K562 (cell line): ENCODE measurements at regions not wholly inside any gene's neighbourhood (a gene's known extent, or its start where the extent isn't known, plus 50 kb on each side); places are given as distances from the start of the nearest gene placed in this dataset.

Source experiments
- ATAC-seq: fragments of 200-7000 bp; cut with Tn5 transposase; 3 replicates; pipeline ENCODE4 v1.9.1; 2020; ENCODE audit warnings: moderate library complexity
- BruUV-seq: library from RNA; stranded (reverse); fragments of 400-500 nt; replicated peaks from 2 replicates; lab custom pipeline; 2021; lab: Mats Ljungman, UMichigan
- CTCF ChIA-PET: fragments of 300-600 bp; formaldehyde crosslinking; extraction: SDS; loops from one replicate; lab custom pipeline; 2021; ENCODE audit warnings: low intra/inter-chr PET ratio; lab: Yijun Ruan, JAX
- POLR2A ChIA-PET: fragments of 300-600, 350-650 bp; sonication (Branson Sonifier 250); formaldehyde crosslinking; extraction: SDS; loops from one replicate; lab custom pipeline; 2021; ENCODE audit warnings: antibody characterized with exemption, inconsistent platforms; lab: Yijun Ruan, JAX
- DNase-seq, 4 experiments: peaks; one replicate each; pipeline versions ENCODE4 v3.0.0 to v3.0.0-alpha.2; 2011 to 2018; ENCODE audit warnings: low spot score in 3 of 4, mixed read lengths in 3 of 4; ENCODE audit errors: extremely low read depth in 1 of 4
- FAIRE-seq: peaks from 2 replicates; lab custom pipeline; 2011; peaks lifted over from hg19 to GRCh38; lab: Jason Lieb, UNC
- H2AFZ ChIP-seq: 2 replicates; pipeline ENCODE4 v1.6.0; 2011; ENCODE audit warnings: low read depth, low read length, control low read depth, inconsistent platforms
- H3K27ac ChIP-seq: fragments of 200-600 bp; 3 replicates; pipeline ENCODE4 v1.8.0; 2011; ENCODE audit warnings: low read depth, mild to moderate bottlenecking, control low read depth, inconsistent platforms, low read length, moderate library complexity, mixed read lengths; ENCODE audit errors: extremely low read depth
- H3K27me3 ChIP-seq, 2 experiments: fragments of 300-600 bp in 1 of 2; 2 replicates in 1 of 2; 3 replicates in 1 of 2; pipeline versions ENCODE4 v1.6.0 to v1.8.0; 2011; ENCODE audit warnings: inconsistent platforms in 2 of 2, low read length in 2 of 2, mild to moderate bottlenecking in 1 of 2, mixed read lengths in 1 of 2, moderate library complexity in 1 of 2; ENCODE audit not compliant: control insufficient read depth in 2 of 2, insufficient read depth in 2 of 2
- H3K36me3 ChIP-seq: fragments of 300-600 bp; 3 replicates; pipeline ENCODE4 v1.8.0; 2011; ENCODE audit warnings: mild to moderate bottlenecking, low read length, inconsistent platforms; ENCODE audit not compliant: control insufficient read depth, insufficient read depth
- H3K4me1 ChIP-seq, 2 experiments: fragments of 200-600 bp in 1 of 2; replicated peaks in 1 of 2; 2 replicates in 1 of 2; 3 replicates in 1 of 2; pipeline versions ENCODE4 v1.5.1 to v1.8.0; 2011; ENCODE audit warnings: inconsistent platforms in 2 of 2, low read length in 2 of 2, mild to moderate bottlenecking in 1 of 2, mixed read lengths in 1 of 2, moderate library complexity in 1 of 2; ENCODE audit not compliant: control insufficient read depth in 2 of 2, insufficient read depth in 2 of 2
- H3K4me2 ChIP-seq: 2 replicates; pipeline ENCODE4 v1.6.1; 2011; ENCODE audit warnings: low read length, control low read depth, inconsistent platforms, mixed read lengths; ENCODE audit not compliant: insufficient read depth
- H3K4me3 ChIP-seq: fragments of 200-600 bp; sonication (generic), shearing (Covaris generic); 2 replicates; pipeline ENCODE4 v1.5.1; 2016; ENCODE audit warnings: control low read depth, inconsistent platforms
- H3K79me2 ChIP-seq: fragments of 200-600 bp; 3 replicates; pipeline ENCODE4 v1.8.0; 2011; ENCODE audit warnings: low read length, inconsistent platforms; ENCODE audit not compliant: control insufficient read depth, insufficient read depth
- H3K9ac ChIP-seq, 2 experiments: 2 replicates each; pipeline versions ENCODE4 v1.6.0 to v1.6.1; 2011; ENCODE audit warnings: low read depth in 2 of 2, low read length in 2 of 2, control low read depth in 1 of 2, inconsistent platforms in 1 of 2, mild to moderate bottlenecking in 1 of 2, mixed read lengths in 1 of 2; ENCODE audit not compliant: insufficient read depth in 1 of 2
- H3K9me1 ChIP-seq: one replicate; pipeline ENCODE4 v1.6.0; 2011; ENCODE audit warnings: inconsistent platforms, mild to moderate bottlenecking, low read length, moderate library complexity; ENCODE audit not compliant: control insufficient read depth, insufficient read depth
- H3K9me3 ChIP-seq: replicated peaks from 2 replicates; pipeline ENCODE4 v1.5.1; 2011; ENCODE audit warnings: low read depth, low read length, inconsistent platforms; ENCODE audit not compliant: control insufficient read depth, insufficient read depth
- H4K20me1 ChIP-seq: replicated peaks from 2 replicates; pipeline ENCODE4 v1.6.1; 2011; ENCODE audit warnings: low read length, inconsistent platforms, mixed read lengths; ENCODE audit not compliant: control insufficient read depth, insufficient read depth
- ARID1B ChIP-seq: fragments of 450-650 bp; IDR thresholded peaks from 2 replicates; pipeline ENCODE4 v1.6.1; 2016; ENCODE audit warnings: antibody characterized with exemption, mild to moderate bottlenecking, inconsistent platforms
- HDAC2 ChIP-seq: fragments of 450-650 bp; IDR thresholded peaks from 2 replicates; pipeline ENCODE4 v1.6.1; 2016; ENCODE audit warnings: mild to moderate bottlenecking
- KAT7 ChIP-seq: sonication (generic); formaldehyde crosslinking; IDR thresholded peaks from 2 replicates; pipeline ENCODE4 v1.8.0; 2022; ENCODE audit warnings: missing genetic modification reagents, mild to moderate bottlenecking, borderline replicate concordance
- LARP7 ChIP-seq: fragments of 450-650 bp; IDR thresholded peaks from 2 replicates; pipeline ENCODE4 v1.6.1; 2016
- SMAD1 ChIP-seq: fragments of 150-350 bp; IDR thresholded peaks from 2 replicates; pipeline ENCODE4 v1.6.1; 2014; ENCODE audit warnings: low read length, low read depth; ENCODE audit not compliant: partially characterized antibody
- STAT6 ChIP-seq: sonication (generic); formaldehyde crosslinking; IDR thresholded peaks from 2 replicates; pipeline ENCODE4 v1.8.1; 2023; ENCODE audit warnings: mild to moderate bottlenecking, missing genetic modification reagents
- ZBTB26 ChIP-seq: fragments of 450-650 bp; formaldehyde crosslinking; IDR thresholded peaks from 2 replicates; pipeline ENCODE4 v1.4.0; 2022; ENCODE audit warnings: missing genetic modification characterization
- ZNF23 ChIP-seq: fragments of 250-450 bp; sonication (Bioruptor Pico); IDR thresholded peaks from 2 replicates; pipeline ENCODE4 v1.4.0; 2020; ENCODE audit warnings: mild to moderate bottlenecking
- WGBS: fragments of 100-300 bp; shearing (Covaris generic); methylation state at CpG from one replicate; pipeline ENCODE4 v1.1.6; 2016; ENCODE audit warnings: low coverage, mixed read lengths; ENCODE audit not compliant: insufficient coverage; ENCODE audit errors: missing lambda C conversion rate; 5-methylcytosine and 5-hydroxymethylcytosine counted together
- in situ Hi-C: fragments of 300-500 bp; cut with MboI; formaldehyde crosslinking; loops from 4 replicates; pipeline ENCODE4 v1.15.0; 2018; ENCODE audit warnings: inconsistent platforms, mixed read lengths
- intact Hi-C: fragments of 100-400 bp; cut with micrococcal nuclease; formaldehyde crosslinking; loops from 2 replicates; pipeline ENCODE4 v1.14.2; 2022

DNA sequence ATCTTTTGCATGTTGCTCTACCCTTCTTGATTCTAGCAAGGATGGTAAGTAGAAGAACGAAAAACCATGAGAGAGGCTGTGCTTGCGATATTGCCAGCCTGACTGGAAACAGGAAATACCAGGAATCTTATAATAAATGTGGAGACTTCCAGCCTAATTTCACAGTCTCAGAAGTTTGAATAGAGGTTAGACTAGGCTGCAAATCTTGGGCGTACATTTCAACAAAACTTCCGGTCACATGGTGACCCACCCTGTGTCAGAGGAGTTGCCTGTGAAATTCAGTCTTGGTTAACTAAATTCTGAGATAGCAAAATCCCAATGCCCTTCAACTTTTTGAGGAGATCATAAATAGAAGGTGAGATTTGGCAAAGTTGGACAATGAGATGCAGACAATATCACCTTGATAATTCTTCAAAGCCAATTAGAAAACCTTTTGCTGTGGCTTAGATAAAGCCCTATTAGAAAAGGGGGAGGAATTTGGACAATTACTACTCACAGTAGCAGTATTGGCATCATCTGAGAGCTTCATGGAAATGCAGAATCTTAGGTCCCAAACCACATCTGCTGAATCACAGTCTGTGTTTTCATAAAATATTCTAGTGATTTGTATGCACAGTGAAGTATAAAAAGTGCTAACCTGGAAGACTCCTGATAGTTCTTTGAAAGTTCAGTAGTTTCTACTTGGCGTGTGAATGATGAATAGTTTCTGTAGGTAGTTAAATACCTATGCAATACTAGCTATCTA is 262.0 kb upstream of the JAG1 start:
- no peaks in the 10 kb centered on the region for H3K36me3 ChIP-seq
- intact Hi-C loops = no loop called here
- no peak overlapping the region for H3K9ac ChIP-seq
- no peaks in the 10 kb centered on the region for H3K27me3 ChIP-seq
- DNase-seq (no peak), ATAC-seq (no peak), FAIRE-seq (no peak)
- ChIA-PET POLR2A (no interaction called here), CTCF (no interaction called here)
- no peak overlapping the region for H3K4me3 ChIP-seq
- no TSS peak for BruUV-seq
- H3K9me1 ChIP-seq = no peaks in the 10 kb centered on the region
- 2% methylated on average over 5 of the region's 5 CpGs for WGBS
- no peak overlapping the region for H3K4me2 ChIP-seq
- TF ChIP-seq ZNF23 (CRISPR knock-in tag) (no peak), HDAC2 (no peak), ZBTB26 (no peak)
- H2AFZ ChIP-seq = no peak overlapping the region
- H3K4me1 ChIP-seq = no peaks in the 10 kb centered on the region
- in situ Hi-C loops = no loop called here
- H3K9me3 ChIP-seq = no peaks in the 10 kb centered on the region
- H3K27ac ChIP-seq = no peak overlapping the region
- no peaks in the 10 kb centered on the region for H4K20me1 ChIP-seq
- no peaks in the 10 kb centered on the region for H3K79me2 ChIP-seq

DNA sequence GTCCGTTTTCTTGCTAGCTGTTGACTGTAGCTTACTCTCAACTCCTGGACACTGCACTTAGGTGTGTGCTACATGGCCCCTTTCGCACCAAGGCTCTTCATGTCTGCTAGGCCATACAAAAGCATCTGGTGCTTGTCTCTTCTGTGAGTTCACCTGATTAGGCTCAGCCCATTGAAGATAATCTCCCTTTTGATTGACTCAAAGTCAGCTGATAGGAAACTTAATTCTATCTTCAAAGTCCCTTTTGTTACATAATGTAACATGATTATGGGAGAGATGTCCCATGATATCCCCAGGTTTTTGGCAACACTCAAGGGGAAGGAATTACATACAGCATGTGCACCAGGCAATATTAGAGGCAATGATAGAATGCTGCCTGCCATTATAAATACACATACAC is 263.0 kb upstream of the JAG1 start:
- no peaks in the 10 kb centered on the region for H3K79me2 ChIP-seq
- H3K9me1 ChIP-seq = no peaks in the 10 kb centered on the region
- FAIRE-seq = no peak
- H4K20me1 ChIP-seq = no peaks in the 10 kb centered on the region
- WGBS = 0% methylated on average over 2 of the region's 2 CpGs
- H3K4me3 ChIP-seq = no peak overlapping the region
- in situ Hi-C loops = no loop called here
- no peaks in the 10 kb centered on the region for H3K36me3 ChIP-seq
- BruUV-seq = no TSS peak
- no peaks in the 10 kb centered on the region for H3K4me1 ChIP-seq
- H3K4me2 ChIP-seq = no peak overlapping the region
- no peaks in the 10 kb centered on the region for H3K9me3 ChIP-seq
- no peak overlapping the region for H3K27ac ChIP-seq
- ChIA-PET POLR2A (no interaction called here), CTCF (no interaction called here)
- intact Hi-C loops = no loop called here
- DNase-seq = no peak
- H3K27me3 ChIP-seq = no peaks in the 10 kb centered on the region
- H3K9ac ChIP-seq = no peak overlapping the region
- H2AFZ ChIP-seq = no peak overlapping the region
- ATAC-seq = no peak
- TF ChIP-seq LARP7 = no peak
- no peak for TF ChIP-seq STAT6 (CRISPR knock-in tag)
- TF ChIP-seq SMAD1 = no peak
- TF ChIP-seq KAT7 = no peak
- TF ChIP-seq ARID1B = no peak
